OCI-M2 (cell line): ENCODE measurements at regions not wholly inside any gene's neighbourhood (a gene's known extent, or its start where the extent isn't known, plus 50 kb on each side); places are given as distances from the start of the nearest gene placed in this dataset.
"Not testable (repeated sequence)": the region's sequence is repeated elsewhere in the genome, so short reads cannot be mapped to it uniquely, and the experiment has no call there.

Experiments used
- DNase-seq: peaks from one replicate; lab custom pipeline; 2025; ENCODE audit not compliant: unreplicated experiment; lab: John Stamatoyannopoulos, UW

- no peak for DNase-seq
Observed at GRCh38 chr13:66154354-66154753, 1075.8 kb downstream of the PCDH9 start.

- no peak for DNase-seq
Observed at GRCh38 chr13:66152596-66152995, 1077.5 kb downstream of the PCDH9 start.

GRCh38 chr13:66144357-66144756 is 1085.8 kb downstream of the PCDH9 start:
- DNase-seq, result not testable (repeated sequence)

GRCh38 chr13:66139701-66140100 is 1090.4 kb downstream of the PCDH9 start:
- DNase-seq, result no peak

GRCh38 chr13:66139250-66139649 is 1090.9 kb downstream of the PCDH9 start:
- DNase-seq, result no peak

GRCh38 chr13:66138172-66138811 is 1091.8 kb downstream of the PCDH9 start:
- no peak for DNase-seq

GRCh38 chr13:66137384-66137783 is 1092.8 kb downstream of the PCDH9 start:
- DNase-seq, result no peak

- DNase-seq, result no peak
Observed at GRCh38 chr13:66128692-66129269, 1101.4 kb downstream of the PCDH9 start.

GRCh38 chr13:66128201-66128600 is 1101.9 kb downstream of the PCDH9 start:
- DNase-seq, result no peak

GRCh38 chr13:66117563-66117962 is 1112.6 kb downstream of the PCDH9 start:
- DNase-seq, result no peak

GRCh38 chr13:66113882-66114526 is 1116.1 kb downstream of the PCDH9 start:
- DNase-seq, result no peak

GRCh38 chr13:66111628-66112027 is 1118.5 kb downstream of the PCDH9 start:
- no peak for DNase-seq

- no peak for DNase-seq
Observed at GRCh38 chr13:66106246-66106645, 1123.9 kb downstream of the PCDH9 start.

- no peak for DNase-seq
Observed at GRCh38 chr13:66102864-66103263, 1127.3 kb downstream of the PCDH9 start.

GRCh38 chr13:66099825-66100224 is 1130.3 kb downstream of the PCDH9 start:
- no peak for DNase-seq

GRCh38 chr13:66098931-66099628 is 1131.1 kb downstream of the PCDH9 start:
- DNase-seq, result no peak

GRCh38 chr13:66089711-66090110 is 1140.4 kb downstream of the PCDH9 start:
- no peak for DNase-seq

- no peak for DNase-seq
Observed at GRCh38 chr13:66087269-66087710, 1142.8 kb downstream of the PCDH9 start.

GRCh38 chr13:66077132-66077689 is 1152.9 kb downstream of the PCDH9 start:
- no peak for DNase-seq

GRCh38 chr13:66076417-66076816 is 1153.7 kb downstream of the PCDH9 start:
- DNase-seq, result no peak

GRCh38 chr13:66074018-66074615 is 1156.0 kb downstream of the PCDH9 start:
- DNase-seq, result no peak
